Globus pallidus (tissue), 1 donor: ENCODE measurements at regions not wholly inside any gene's neighbourhood (a gene's known extent, or its start where the extent isn't known, plus 50 kb on each side); places are given as distances from the start of the nearest gene placed in this dataset.

Experiments
- DNase-seq: peaks from one replicate; pipeline ENCODE4 v3.0.0-alpha.2; 2015; ENCODE audit warnings: low spot score

DNA sequence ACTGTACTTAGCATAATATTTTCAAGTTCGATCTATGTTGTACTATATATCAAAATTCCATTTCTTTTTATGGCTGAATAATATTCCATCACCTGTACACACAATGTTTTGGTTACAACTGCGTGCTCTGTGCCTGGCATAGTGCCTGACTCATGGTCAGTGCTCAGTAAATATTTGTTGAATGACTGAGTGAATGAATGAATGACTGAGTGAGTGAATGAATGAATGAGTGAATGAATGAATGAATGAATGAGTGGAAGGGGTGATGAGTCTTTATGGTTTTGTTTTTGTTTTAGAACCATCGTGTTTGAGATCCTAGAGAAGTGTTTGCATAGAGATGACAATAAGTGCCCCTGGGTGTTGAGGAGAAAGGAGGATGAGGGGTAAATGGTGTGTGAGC, 155.3 kb downstream of the MRM1 start:
- no peak for DNase-seq

- DNase-seq: no peak
Observed at GRCh38 chr17:36760425-36760824, 159.0 kb downstream of the MRM1 start.

DNA sequence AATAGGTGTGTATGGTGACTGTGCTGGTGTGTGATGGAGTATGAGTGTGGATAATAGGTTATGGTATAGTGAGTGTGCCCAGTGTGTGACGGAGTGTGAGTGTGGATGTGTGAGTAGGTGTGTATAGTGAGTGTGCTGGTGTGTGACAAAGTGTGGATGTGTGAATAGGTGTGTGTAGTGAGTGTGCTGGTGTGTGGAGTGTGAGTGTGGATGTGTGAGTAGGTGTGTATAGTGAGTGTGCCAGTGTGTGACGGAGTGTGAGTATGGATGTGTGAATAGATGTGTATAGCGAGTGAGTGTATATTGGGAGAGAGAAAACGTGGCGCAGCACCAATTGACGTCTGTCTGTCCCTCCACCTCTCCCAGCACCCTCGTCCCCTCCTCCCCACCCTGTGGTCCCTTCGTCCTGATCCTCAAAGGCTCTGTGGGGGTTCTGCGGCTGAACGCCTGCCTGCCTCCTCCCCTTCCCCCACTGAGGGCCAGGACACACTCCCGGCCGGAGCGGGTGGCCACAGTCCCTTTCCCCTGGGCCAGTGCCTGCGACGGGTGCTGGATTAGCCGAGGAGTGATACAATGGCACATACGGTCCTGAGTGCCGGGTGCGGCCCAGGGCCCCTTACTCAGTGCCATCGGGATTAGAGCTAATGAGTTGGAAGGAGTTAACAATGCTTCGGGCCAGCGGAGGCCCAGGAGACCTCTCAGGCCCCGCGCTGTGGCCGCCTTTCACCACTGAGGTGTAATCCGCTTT, 160.0 kb downstream of the MRM1 start:
- no peak for DNase-seq

- no peak for DNase-seq
Observed at GRCh38 chr17:36765436-36766043, 164.2 kb downstream of the MRM1 start.

DNA sequence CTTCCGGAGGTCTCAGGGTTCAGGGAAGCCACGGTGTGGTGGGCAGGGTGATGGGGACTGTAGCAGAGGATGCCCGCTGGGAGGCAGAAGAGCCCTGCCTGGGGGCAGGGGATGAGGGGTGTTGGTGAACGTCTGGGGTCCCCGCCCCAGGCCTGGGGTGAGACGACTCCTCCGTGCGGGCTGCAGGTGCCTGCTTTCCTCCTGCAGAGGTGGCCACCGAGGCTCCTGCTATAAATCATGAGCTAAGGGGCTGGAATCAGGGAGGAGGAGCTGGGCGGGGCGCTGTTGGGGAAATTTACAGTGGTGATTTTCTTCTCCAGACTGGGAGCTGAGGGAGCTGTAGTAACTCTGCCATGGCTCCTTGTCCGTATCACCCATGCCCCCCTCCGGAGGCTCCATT, 167.0 kb downstream of the MRM1 start:
- DNase-seq: no peak

GRCh38 chr17:36773039-36773438, 164.2 kb upstream of the LHX1 start:
- DNase-seq: no peak

DNA sequence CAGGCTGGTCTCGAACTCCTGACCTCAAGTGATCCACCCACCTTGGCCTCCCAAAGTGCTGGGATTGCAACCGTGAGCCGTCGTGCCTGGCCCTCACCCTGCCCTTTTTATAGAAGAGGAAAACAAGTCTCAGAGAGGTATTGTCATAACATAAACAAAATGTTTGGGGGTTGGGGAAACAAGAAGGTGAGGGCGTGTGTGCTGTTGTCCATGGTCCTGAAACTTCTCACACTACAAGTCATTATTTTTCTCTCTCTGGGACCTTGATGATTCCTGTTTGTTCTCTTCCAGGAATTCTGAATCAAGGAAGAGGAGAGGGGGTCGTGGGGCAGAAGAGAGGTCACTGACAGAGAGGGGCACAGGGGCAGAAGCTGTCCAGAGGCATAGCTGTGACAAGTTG, 160.2 kb upstream of the LHX1 start:
- DNase-seq: no peak

- DNase-seq: no peak
Observed at GRCh38 chr17:36778448-36778847, 158.8 kb upstream of the LHX1 start.

DNA sequence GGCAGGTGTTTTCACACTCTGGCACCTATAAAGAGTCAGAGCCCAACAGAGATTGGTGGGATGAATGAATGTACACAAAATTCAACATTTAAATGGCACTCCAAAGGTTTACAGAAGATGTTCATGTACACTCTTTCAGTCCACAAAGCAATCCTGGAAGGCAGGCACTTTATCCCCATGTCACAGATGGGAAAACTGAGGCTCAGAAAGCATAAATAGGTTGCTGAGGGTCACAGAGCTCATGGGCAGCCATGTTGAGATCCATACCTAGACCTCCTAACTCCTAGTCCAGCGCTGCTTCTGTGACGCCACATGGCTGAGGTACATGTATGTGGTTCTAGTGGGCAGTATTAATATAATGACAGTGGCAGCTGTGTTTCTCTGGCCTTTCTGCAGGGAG, 157.7 kb upstream of the LHX1 start:
- no peak for DNase-seq

DNA sequence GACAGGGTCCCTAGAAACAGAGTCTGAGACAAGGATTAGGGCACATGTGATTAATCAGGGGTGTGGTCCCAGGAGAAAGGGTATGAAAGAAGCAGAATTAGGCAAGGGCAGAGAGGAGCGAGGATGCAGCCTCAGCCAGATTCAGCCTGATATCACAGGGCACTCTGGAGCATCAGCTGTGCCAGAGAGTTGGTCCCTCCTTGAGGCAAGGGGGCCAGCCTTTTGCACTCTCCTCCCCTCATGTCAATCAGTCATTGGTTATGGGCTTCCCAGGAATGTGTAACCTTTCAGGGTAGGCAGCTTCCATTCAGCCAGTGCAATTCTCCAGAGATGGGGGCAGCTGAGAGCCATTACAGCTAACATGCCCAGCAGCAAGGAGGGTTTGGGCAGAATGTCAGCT, 152.6 kb upstream of the LHX1 start:
- DNase-seq: no peak

DNA sequence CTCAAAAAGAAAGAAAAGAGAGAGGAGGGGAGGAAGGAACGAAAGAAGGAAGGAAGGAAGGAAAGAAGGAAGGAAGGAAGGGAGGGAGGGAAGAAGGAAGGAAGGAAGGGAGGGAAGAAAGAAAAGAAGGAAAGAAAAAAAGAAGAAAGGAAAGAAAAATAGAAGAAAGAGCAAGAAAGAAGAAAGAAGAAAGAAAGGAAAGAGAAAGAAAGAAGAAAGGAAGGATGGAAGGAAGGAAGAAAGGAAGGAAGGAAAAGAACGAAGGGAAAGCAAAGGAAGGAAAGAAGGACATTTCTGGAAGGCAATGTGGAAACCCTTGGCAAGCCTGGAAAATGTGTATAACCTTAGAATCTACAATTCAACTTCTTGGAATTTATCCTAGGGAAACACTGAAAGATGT, 150.4 kb upstream of the LHX1 start:
- DNase-seq: no peak

DNA sequence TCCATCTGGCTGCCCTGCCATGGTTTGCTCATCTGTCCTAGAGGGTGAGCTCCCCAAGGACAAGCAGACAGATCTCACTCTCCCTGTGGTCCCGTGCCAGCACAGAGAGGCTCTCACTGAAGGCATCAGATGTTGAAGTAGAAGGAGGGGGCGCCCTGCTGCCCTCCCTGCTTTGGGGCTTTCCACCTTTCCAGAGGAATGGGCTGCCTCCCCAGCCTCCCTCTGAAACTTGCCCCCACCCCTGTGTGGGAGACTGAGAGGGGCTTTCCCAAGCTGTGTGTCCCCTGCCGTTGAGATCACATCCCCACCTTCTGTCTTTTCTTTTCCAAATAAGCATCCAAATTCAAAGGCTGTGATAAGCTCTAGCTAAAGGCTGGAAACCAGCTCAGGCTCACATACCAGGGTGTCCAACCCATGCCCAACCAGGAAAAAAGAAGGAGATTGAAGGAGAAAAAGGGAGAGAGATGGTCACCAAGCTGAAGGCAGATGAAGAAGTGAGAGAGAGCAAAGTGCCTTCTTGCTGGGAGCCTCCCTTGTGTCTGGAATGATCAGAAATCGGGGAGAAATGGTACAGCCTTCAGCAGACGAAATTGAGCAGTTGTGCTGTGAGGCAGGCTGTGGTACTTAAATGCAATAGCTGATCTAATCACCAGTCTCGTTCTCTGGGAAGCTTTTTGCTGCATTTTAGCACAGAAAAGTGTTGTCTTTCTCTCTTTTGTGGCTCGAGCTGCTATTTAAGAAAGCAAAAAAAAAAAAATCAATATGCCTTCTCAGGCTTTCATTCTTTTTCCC, 145.9 kb upstream of the LHX1 start:
- no peak for DNase-seq

DNA sequence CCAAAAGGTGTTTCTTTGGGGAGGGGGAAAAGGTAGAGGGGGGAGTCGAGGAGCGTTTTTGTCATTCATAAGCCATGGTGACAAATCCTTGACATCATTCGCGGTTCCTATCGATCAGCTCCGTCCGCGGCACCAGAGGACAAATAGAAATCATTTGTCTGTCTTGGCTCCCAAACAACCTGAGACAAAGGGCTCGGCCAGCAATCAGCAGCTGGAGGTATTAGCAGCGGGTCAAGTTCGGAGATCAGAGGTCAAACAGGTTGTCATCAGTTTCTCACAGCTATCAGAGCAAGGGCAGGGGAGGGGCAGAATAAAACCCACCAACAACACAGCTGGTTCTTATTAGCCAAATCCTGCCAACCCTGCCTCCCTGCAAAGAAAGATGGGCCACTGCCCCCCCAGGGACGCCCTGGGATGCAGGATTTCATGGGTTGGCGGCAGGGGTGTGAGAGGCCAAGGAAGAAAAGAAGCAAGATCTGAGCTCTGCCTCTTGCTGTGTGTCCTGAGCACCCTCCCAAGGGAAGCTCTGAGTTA, 145.3 kb upstream of the LHX1 start:
- DNase-seq: no peak

- DNase-seq: no peak
Observed at GRCh38 chr17:36792849-36793248, 144.4 kb upstream of the LHX1 start.

- no peak for DNase-seq
Observed at GRCh38 chr17:36793976-36794375, 143.3 kb upstream of the LHX1 start.

GRCh38 chr17:36807496-36808179, 129.6 kb upstream of the LHX1 start:
- no peak for DNase-seq

DNA sequence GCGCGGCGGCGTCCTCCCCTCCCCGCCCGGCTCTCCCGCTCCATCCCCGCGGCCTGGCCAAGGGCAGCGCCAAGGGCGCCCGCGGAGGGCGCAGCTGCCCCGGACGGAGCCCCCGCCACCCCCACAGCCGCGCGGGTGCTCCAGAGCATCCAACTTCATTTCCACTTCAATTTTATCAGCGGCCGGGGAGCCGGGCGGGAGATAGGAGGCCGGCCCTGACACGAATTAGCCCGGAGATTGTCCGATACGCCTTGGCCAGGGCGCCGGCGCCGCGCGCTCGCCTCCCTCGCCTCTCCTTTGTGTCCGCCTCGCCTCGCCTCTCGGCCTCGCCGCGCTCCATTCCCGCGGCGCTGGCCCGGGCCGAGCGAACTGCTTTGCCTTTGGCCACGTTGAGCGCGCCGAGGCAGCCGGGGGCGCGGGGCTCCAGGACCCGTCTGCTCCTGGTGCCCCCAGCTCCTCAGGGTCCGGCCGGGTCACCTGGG, 129.1 kb upstream of the LHX1 start:
- DNase-seq: no peak

DNA sequence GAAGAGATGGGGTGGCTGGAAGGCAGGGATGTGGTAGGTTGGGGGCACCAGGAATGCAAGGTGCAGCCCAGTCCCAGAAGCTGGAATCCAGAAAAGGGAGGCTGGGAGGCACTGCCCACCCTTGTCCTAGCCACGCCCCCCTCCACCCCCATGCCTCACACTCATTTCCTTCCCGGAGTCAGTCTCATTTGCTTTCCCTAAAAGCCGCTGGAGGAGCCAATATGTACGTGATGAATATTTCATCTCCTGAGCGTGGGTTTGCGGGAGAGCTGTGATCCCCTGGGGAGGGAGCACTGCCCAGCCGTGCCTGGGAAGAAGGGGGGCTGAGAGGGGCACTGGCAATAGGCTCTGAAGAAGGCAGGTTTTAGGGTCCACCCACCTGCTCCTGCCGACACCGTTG, 124.5 kb upstream of the LHX1 start:
- no peak for DNase-seq

DNA sequence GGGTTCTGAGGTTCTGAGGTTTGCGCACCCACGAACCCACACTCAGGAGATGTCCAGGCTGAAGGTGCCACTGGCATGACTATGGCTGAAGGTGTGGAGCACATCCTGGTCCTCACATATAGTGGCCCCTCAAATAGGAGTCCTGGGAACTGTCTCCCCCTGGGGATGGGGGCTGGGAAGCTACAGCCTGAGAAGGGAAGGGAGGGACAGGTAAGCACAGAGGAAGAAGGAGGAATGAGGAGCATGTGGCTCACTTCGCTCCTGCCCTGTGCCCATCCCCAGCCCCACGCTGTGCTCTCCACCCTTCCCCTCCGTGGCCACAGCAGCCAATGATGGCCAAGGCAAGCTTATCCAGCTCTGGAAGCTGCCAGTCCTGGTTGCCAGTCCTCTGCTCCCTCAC, 123.9 kb upstream of the LHX1 start:
- DNase-seq: no peak

DNA sequence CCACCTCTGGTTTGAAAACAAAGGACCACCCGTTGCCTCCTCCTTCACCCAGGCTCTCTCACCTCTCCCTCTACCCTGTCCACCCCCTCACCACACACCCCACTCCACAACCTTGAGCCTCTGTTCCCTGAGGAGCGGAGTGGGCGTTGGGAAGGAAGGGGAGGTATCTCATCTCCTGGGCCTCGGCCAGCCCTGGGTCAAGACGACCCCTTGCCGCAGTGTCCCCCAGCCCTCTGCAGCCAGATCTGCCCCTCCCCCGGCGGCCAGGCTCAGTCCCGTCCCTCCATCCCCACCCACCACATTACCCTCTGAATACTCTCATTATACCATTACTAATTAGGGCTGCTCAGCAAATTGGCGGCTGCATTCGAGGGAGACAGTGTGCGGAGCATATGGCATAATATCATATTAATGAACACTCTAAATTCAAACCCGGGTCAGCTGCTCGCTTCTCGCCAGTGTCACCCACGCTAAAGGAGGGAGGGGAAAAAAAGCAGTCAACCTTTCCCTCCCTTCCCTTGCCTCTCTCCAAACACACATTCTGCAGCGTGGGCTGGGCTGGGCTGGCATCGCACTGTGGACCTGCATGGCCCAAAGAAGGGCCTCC, 123.2 kb upstream of the LHX1 start:
- no peak for DNase-seq

DNA sequence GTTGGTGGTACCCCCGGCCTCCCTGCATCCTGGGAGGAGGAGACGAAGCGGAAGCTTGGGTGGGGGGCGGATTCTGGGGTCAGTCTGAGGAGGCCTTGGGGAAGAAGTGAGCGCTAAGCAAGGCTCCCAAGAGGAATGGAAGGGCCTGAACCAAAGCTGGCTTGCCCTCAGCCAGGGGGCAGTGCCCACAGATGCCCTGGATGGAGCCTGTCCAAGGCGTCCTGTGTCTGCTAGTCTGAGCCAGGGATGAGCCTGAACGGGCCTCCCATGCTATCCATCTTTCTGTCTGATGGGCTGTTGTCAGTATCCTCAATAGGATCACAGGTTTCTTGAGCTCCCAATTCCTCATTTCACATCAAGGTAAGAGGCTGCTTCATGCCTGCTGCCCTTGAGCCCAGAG, 122.3 kb upstream of the LHX1 start:
- DNase-seq: no peak
